HepG2 (cell line): ENCODE measurements at regions not wholly inside any gene's neighbourhood (a gene's known extent, or its start where the extent isn't known, plus 50 kb on each side); places are given as distances from the start of the nearest gene placed in this dataset.

ENCODE experiments used
- ATAC-seq: fragments of 200-7000 bp; cut with Tn5 transposase; 3 replicates; pipeline ENCODE4 v1.9.1; 2020; ENCODE audit warnings: mild to moderate bottlenecking, moderate library complexity
- BruUV-seq: library from RNA; stranded (reverse); fragments of 400-500 nt; replicated peaks from 2 replicates; lab custom pipeline; 2021; lab: Mats Ljungman, UMichigan
- CTCF ChIA-PET: fragments of 300-600 bp; formaldehyde crosslinking; extraction: SDS; loops from one replicate; lab custom pipeline; 2021; ENCODE audit warnings: low total read pairs, inconsistent platforms, low intra/inter-chr PET ratio; lab: Yijun Ruan, JAX
- POLR2A ChIA-PET: fragments of 350-600 bp; sonication (Branson Sonifier 250); formaldehyde crosslinking; loops from one replicate; lab custom pipeline; 2020; ENCODE audit warnings: antibody characterized with exemption, inconsistent platforms; lab: Yijun Ruan, JAX
- DNase-seq: peaks from one replicate; pipeline ENCODE4 v3.0.0-alpha.2; 2015; ENCODE audit warnings: low spot score
- FAIRE-seq: peaks from 3 replicates; lab custom pipeline; 2011; peaks lifted over from hg19 to GRCh38; lab: Jason Lieb, UNC
- H2AFZ ChIP-seq: one replicate; pipeline ENCODE4 v1.6.1; 2011; ENCODE audit warnings: low read length, inconsistent platforms
- H3K27ac ChIP-seq: fragments of 300-600 bp; 3 replicates; pipeline ENCODE4 v1.8.0; 2011; ENCODE audit warnings: mixed run types, mild to moderate bottlenecking, mixed read lengths, low read length, inconsistent platforms; ENCODE audit not compliant: insufficient read depth; ENCODE audit errors: extremely low read length
- H3K27me3 ChIP-seq, 2 experiments: fragments of 200-600 bp in 1 of 2; 2 replicates in 1 of 2; 3 replicates in 1 of 2; pipeline versions ENCODE4 v1.6.0 to v1.8.0; 2011; ENCODE audit warnings: low read length in 2 of 2, mild to moderate bottlenecking in 2 of 2, moderate library complexity in 2 of 2, inconsistent platforms in 1 of 2; ENCODE audit not compliant: insufficient read depth in 2 of 2, control insufficient read depth in 1 of 2
- H3K36me3 ChIP-seq, 2 experiments: fragments of 200-600 bp in 1 of 2; replicated peaks in 1 of 2; 2 replicates in 1 of 2; 3 replicates in 1 of 2; pipeline versions ENCODE4 v1.5.1 to v1.8.0; 2011; ENCODE audit warnings: low read length in 2 of 2, inconsistent platforms in 1 of 2; ENCODE audit not compliant: insufficient read depth in 2 of 2, control insufficient read depth in 1 of 2
- H3K4me1 ChIP-seq: 2 replicates; pipeline ENCODE4 v1.5.1; 2012; ENCODE audit warnings: low read length, inconsistent platforms; ENCODE audit not compliant: insufficient read depth
- H3K4me2 ChIP-seq: 2 replicates; pipeline ENCODE4 v1.6.0; 2011; ENCODE audit warnings: low read depth, low read length, inconsistent platforms
- H3K4me3 ChIP-seq, 3 experiments: fragments of 200-600 bp in 1 of 3; sonication (generic), shearing (Covaris generic) in 1 of 3; replicated peaks in 1 of 3; 2 replicates each; pipeline ENCODE4 v1.5.1; 2011 to 2016; ENCODE audit warnings: low read length in 3 of 3, inconsistent platforms in 2 of 3, low read depth in 2 of 3, mild to moderate bottlenecking in 2 of 3, control low read depth in 1 of 3, mixed read lengths in 1 of 3; ENCODE audit not compliant: insufficient read depth in 1 of 3
- H3K79me2 ChIP-seq: one replicate; pipeline ENCODE4 v1.6.1; 2011; ENCODE audit warnings: low read length, inconsistent platforms; ENCODE audit not compliant: insufficient read depth
- H3K9ac ChIP-seq: 2 replicates; pipeline ENCODE4 v1.6.0; 2011; ENCODE audit warnings: mild to moderate bottlenecking, low read depth, low read length, inconsistent platforms; ENCODE audit not compliant: insufficient read depth
- H3K9me3 ChIP-seq: 2 replicates; pipeline ENCODE4 v1.5.1; 2012; ENCODE audit warnings: mild to moderate bottlenecking, low read length
- H4K20me1 ChIP-seq: 2 replicates; pipeline ENCODE4 v1.6.0; 2011; ENCODE audit warnings: inconsistent platforms, mild to moderate bottlenecking, low read length, moderate library complexity; ENCODE audit not compliant: insufficient read depth
- ARHGAP35 ChIP-seq: sonication (generic); formaldehyde crosslinking; IDR thresholded peaks from 2 replicates; pipeline ENCODE4 v1.9.0; 2022; ENCODE audit warnings: mild to moderate bottlenecking, inconsistent platforms, moderate library complexity, missing genetic modification reagents, borderline replicate concordance
- KDM6A ChIP-seq: IDR thresholded peaks from 2 replicates; pipeline ENCODE4 v1.6.1; 2016; ENCODE audit warnings: low read depth
- NFYB ChIP-seq: sonication (generic); formaldehyde crosslinking; IDR thresholded peaks from 2 replicates; pipeline ENCODE4 v1.4.0; 2020; ENCODE audit warnings: missing genetic modification reagents
- NPAS2 ChIP-seq: sonication (generic); formaldehyde crosslinking; IDR thresholded peaks from 2 replicates; pipeline ENCODE4 v1.8.0; 2022; ENCODE audit warnings: mild to moderate bottlenecking, missing genetic modification reagents, borderline replicate concordance
- NR2F6 ChIP-seq, 2 experiments: IDR thresholded peaks; 2 replicates each; pipeline ENCODE4 v1.6.1; 2016; ENCODE audit warnings: antibody characterized with exemption in 1 of 2, mild to moderate bottlenecking in 1 of 2
- SMARCC2 ChIP-seq: fragments of 450-650 bp; IDR thresholded peaks from 2 replicates; pipeline ENCODE4 v1.6.1; 2017; ENCODE audit warnings: antibody characterized with exemption, mild to moderate bottlenecking
- TAF1 ChIP-seq: sonication (generic); formaldehyde crosslinking; IDR thresholded peaks from 2 replicates; pipeline ENCODE4 v1.4.0; 2020; ENCODE audit warnings: missing genetic modification reagents
- USF2 ChIP-seq, 2 experiments: sonication (generic) in 1 of 2; formaldehyde crosslinking in 1 of 2; IDR thresholded peaks; 2 replicates each; pipeline versions ENCODE4 v1.5.1 to v1.6.1; 2011 to 2020; ENCODE audit warnings: borderline replicate concordance in 1 of 2, low read depth in 1 of 2, low read length in 1 of 2, mild to moderate bottlenecking in 1 of 2, missing genetic modification reagents in 1 of 2, moderate library complexity in 1 of 2
- ZFP90 ChIP-seq: sonication (generic); formaldehyde crosslinking; IDR thresholded peaks from 2 replicates; pipeline ENCODE4 v1.8.0; 2022; ENCODE audit warnings: missing genetic modification reagents, mild to moderate bottlenecking, inconsistent platforms, borderline replicate concordance
- ZNF224 ChIP-seq: sonication (generic); formaldehyde crosslinking; IDR thresholded peaks from 2 replicates; pipeline ENCODE4 v1.5.0; 2020; ENCODE audit warnings: mild to moderate bottlenecking, missing genetic modification reagents
- ZSCAN29 ChIP-seq: sonication (generic); formaldehyde crosslinking; conservative IDR thresholded peaks from 2 replicates; pipeline ENCODE4 v1.4.0; 2020; ENCODE audit warnings: mild to moderate bottlenecking, missing genetic modification reagents
- whole genome bisulfite sequencing: methylation state at CpG from one replicate; pipeline ENCODE4 v1.1.6; 2017; ENCODE audit warnings: low lambda C conversion rate; 5-methylcytosine and 5-hydroxymethylcytosine counted together
- in situ Hi-C: cut with HindIII; loops from 2 replicates; pipeline ENCODE4 v1.10.0; 2017; ENCODE audit warnings: low pct_unique_long_range_greater_than_20kb; ENCODE audit not compliant: extremely low pct_ligation_motif_present
- intact Hi-C: fragments of 100-400 bp; cut with micrococcal nuclease; formaldehyde crosslinking; loops from one replicate; pipeline ENCODE4 v1.10.0; 2022; ENCODE audit not compliant: unreplicated experiment
- TF ChIP-seq, protein P1 (sequence below): sonication (generic); formaldehyde crosslinking; IDR thresholded peaks from 2 replicates; pipeline ENCODE4 v1.8.0; 2022; ENCODE audit warnings: missing genetic modification reagents, mild to moderate bottlenecking, inconsistent platforms, borderline replicate concordance
- TF ChIP-seq, protein P2 (sequence below): sonication (generic); formaldehyde crosslinking; IDR thresholded peaks from 2 replicates; pipeline ENCODE4 v1.8.0; 2023; ENCODE audit warnings: mild to moderate bottlenecking, missing genetic modification reagents

DNA sequence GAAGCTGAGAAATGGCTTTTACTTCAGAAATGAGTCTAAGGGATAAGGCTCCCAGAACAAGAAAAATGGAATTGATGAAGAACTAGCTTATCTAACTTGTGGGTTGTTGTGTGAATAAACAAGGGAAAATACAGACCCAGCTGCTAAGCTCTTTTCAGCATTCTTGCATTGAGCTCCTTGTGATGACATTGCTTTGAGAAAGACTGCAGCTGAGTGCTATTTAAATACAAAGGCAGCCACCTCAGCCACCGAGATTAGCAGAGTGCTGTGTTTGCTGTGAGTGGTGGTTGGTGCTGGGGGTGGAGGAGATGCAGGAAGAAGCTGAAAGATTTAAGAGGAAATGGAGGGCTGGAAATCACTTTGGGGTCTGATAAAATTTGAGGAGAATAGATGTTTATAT is 396.0 kb upstream of the PRICKLE1 start:
- no peak overlapping the region for H2AFZ ChIP-seq
- ChIA-PET POLR2A (no interaction called here), CTCF (no interaction called here)
- BruUV-seq: no TSS peak
- no peaks in the 10 kb centered on the region for H3K9me3 ChIP-seq
- TF ChIP-seq ZNF224 (CRISPR knock-in tag): no peak
- no peak for TF ChIP-seq KDM6A
- TF ChIP-seq, protein P1, sequence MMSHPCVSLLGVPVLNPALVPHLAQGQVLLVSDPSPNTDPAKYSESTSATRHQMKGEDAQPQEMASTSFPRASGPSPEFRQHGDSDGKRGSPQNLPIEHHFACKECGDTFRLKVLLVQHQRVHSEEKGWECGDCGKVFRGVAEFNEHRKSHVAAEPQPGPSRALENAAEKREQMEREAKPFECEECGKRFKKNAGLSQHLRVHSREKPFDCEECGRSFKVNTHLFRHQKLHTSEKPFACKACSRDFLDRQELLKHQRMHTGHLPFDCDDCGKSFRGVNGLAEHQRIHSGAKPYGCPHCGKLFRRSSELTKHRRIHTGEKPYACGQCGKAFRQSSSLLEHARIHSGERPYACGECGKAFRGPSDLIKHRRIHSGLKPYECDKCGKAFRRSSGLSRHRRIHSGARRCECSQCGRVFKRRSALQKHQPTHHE (CRISPR knock-in tag): no peak
- TF ChIP-seq NFYB (CRISPR knock-in tag): no peak
- no peak for TF ChIP-seq ZSCAN29 (CRISPR knock-in tag)
- no peak for TF ChIP-seq TAF1 (CRISPR knock-in tag)
- TF ChIP-seq ZFP90 (CRISPR knock-in tag): no peak
- in situ Hi-C loops: no loop called here
- intact Hi-C loops: no loop called here
- FAIRE-seq (no peak), ATAC-seq (no peak), DNase-seq (no peak)
- no peak overlapping the region for H3K27ac ChIP-seq
- H3K27me3 ChIP-seq: no peaks in the 10 kb centered on the region
- H3K4me2 ChIP-seq: no peak overlapping the region
- H3K36me3 ChIP-seq: no peaks in the 10 kb centered on the region
- H3K9ac ChIP-seq: no peak overlapping the region
- H3K79me2 ChIP-seq: no peaks in the 10 kb centered on the region
- no peak overlapping the region for H3K4me3 ChIP-seq
- 0% methylated on average over 1 of the region's 1 CpG for WGBS
- H3K4me1 ChIP-seq: no peaks in the 10 kb centered on the region
- no peaks in the 10 kb centered on the region for H4K20me1 ChIP-seq

DNA sequence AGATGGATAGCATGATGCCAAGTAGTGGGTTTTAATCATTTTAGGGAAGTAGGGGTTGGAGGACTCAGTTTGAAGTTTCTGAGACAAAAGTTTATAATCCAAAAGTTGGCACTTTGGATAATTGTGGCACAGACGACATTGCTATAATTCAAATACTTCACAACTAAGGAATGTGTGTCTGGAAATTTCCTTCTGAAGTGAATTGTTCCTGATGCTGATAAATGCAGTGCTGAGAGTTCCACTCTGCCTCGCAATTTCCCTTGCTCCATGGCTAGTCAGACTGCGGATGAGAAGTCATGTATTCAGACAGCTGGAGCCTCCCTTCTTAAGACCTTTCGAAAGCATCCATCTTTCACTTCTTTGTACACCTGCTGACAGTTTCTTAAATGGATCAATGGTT is 393.3 kb upstream of the PRICKLE1 start:
- no peaks in the 10 kb centered on the region for H3K79me2 ChIP-seq
- ATAC-seq (no peak), DNase-seq (no peak), FAIRE-seq (no peak)
- no peaks in the 10 kb centered on the region for H3K27me3 ChIP-seq
- H2AFZ ChIP-seq: no peak overlapping the region
- H3K9ac ChIP-seq: no peak overlapping the region
- no peak overlapping the region for H3K4me2 ChIP-seq
- no peaks in the 10 kb centered on the region for H3K9me3 ChIP-seq
- WGBS: 0% methylated on average over 4 of the region's 4 CpGs
- no peaks in the 10 kb centered on the region for H4K20me1 ChIP-seq
- ChIA-PET POLR2A (no interaction called here), CTCF (no interaction called here)
- no peak overlapping the region for H3K27ac ChIP-seq
- in situ Hi-C loops (no loop called here), intact Hi-C loops (no loop called here)
- no peak overlapping the region for H3K4me3 ChIP-seq
- no peaks in the 10 kb centered on the region for H3K36me3 ChIP-seq
- BruUV-seq: no TSS peak
- TF ChIP-seq, protein P2, sequence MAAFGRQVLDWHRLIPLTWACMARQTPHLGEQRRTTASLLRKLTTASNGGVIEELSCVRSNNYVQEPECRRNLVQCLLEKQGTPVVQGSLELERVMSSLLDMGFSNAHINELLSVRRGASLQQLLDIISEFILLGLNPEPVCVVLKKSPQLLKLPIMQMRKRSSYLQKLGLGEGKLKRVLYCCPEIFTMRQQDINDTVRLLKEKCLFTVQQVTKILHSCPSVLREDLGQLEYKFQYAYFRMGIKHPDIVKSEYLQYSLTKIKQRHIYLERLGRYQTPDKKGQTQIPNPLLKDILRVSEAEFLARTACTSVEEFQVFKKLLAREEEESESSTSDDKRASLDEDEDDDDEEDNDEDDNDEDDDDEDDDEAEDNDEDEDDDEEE: no peak
- TF ChIP-seq NR2F6 (IDR thresholded peaks at IDR 0.05): no peak
- TF ChIP-seq NR2F6 (CRISPR knock-in tag; IDR thresholded peaks at IDR 0.05): no peak
- TF ChIP-seq NPAS2 (CRISPR knock-in tag): no peak
- no peak for TF ChIP-seq SMARCC2
- no peak for TF ChIP-seq USF2 (IDR thresholded peaks at IDR 0.05; ENCODE audit: low read depth, low read length)
- no peak for TF ChIP-seq USF2 (CRISPR knock-in tag; IDR thresholded peaks at IDR 0.05; ENCODE audit: borderline replicate concordance)
- TF ChIP-seq ARHGAP35 (CRISPR knock-in tag): no peak
- H3K4me1 ChIP-seq: no peaks in the 10 kb centered on the region
